ENCODE measurements at regions not wholly inside any gene's neighbourhood (a gene's known extent, or its start where the extent isn't known, plus 50 kb on each side); places are given as distances from the start of the nearest gene placed in this dataset.

- TF ChIP-seq CTCF (optimal IDR thresholded peaks at IDR 0.05 in 1 of 3, IDR thresholded peaks at IDR 0.05 in 1 of 3, conservative IDR thresholded peaks at IDR 0.05 in 1 of 3; ENCODE audit: extremely low read depth in 1 of 3, insufficient read depth in 2 of 3, low read length in 3 of 3) (no peak), EZH2 (IDR thresholded peaks at IDR 0.05; ENCODE audit: low read length) (no peak)
Observed at GRCh38 chr1:14516974-14517840, 81.3 kb upstream of the KAZN start.
